DOHH2 (cell line): ENCODE measurements at regions not wholly inside any gene's neighbourhood (a gene's known extent, or its start where the extent isn't known, plus 50 kb on each side); places are given as distances from the start of the nearest gene placed in this dataset.

ENCODE experiments used
- H3F3A ChIP-seq: fragments of 200-600 bp; sonication (generic), shearing (Covaris generic); 2 replicates; pipeline ENCODE4 v1.6.0; 2016; ENCODE audit warnings: antibody characterized with exemption, mild to moderate bottlenecking; ENCODE audit not compliant: control insufficient read depth, insufficient read depth
- H3K27ac ChIP-seq: fragments of 200-600 bp; sonication (generic); 2 replicates; pipeline ENCODE4 v1.5.1; 2014; ENCODE audit warnings: low read depth, mild to moderate bottlenecking, low read length, moderate library complexity
- H3K27me3 ChIP-seq: fragments of 200-600 bp; sonication (generic); 2 replicates; pipeline ENCODE4 v1.6.1; 2014; ENCODE audit warnings: mild to moderate bottlenecking, low read length, mixed read lengths; ENCODE audit not compliant: control insufficient read depth
- H3K36me3 ChIP-seq: fragments of 200-600 bp; sonication (generic); 2 replicates; pipeline ENCODE4 v1.6.1; 2014; ENCODE audit warnings: mild to moderate bottlenecking, low read length, moderate library complexity, mixed read lengths; ENCODE audit not compliant: control insufficient read depth
- H3K4me1 ChIP-seq: fragments of 200-600 bp; sonication (generic); 2 replicates; pipeline ENCODE4 v1.6.1; 2014; ENCODE audit warnings: mild to moderate bottlenecking, low read length, mixed read lengths; ENCODE audit not compliant: control insufficient read depth
- H3K4me2 ChIP-seq: fragments of 200-600 bp; sonication (generic); 2 replicates; pipeline ENCODE4 v1.6.0; 2014; ENCODE audit warnings: mild to moderate bottlenecking, low read length, moderate library complexity
- H3K4me3 ChIP-seq: fragments of 200-600 bp; sonication (generic); 2 replicates; pipeline ENCODE4 v1.5.1; 2014; ENCODE audit warnings: mild to moderate bottlenecking, low read length, mixed read lengths
- H3K79me2 ChIP-seq: fragments of 200-600 bp; sonication (generic); 2 replicates; pipeline ENCODE4 v1.6.1; 2014; ENCODE audit warnings: mild to moderate bottlenecking, low read length, mixed read lengths; ENCODE audit not compliant: control insufficient read depth
- H3K9me2 ChIP-seq: fragments of 200-600 bp; sonication (generic); replicated peaks from 2 replicates; pipeline ENCODE4 v1.6.1; 2014; ENCODE audit warnings: mild to moderate bottlenecking, low read length, mixed read lengths; ENCODE audit not compliant: control insufficient read depth
- H3K9me3 ChIP-seq: fragments of 200-600 bp; sonication (generic); 2 replicates; pipeline ENCODE4 v1.6.1; 2014; ENCODE audit warnings: antibody characterized with exemption, low read length, mixed read lengths; ENCODE audit not compliant: control insufficient read depth, insufficient read depth
- H4K20me1 ChIP-seq: fragments of 200-600 bp; sonication (generic); 2 replicates; pipeline ENCODE4 v1.6.0; 2014; ENCODE audit warnings: low read depth, mild to moderate bottlenecking, antibody characterized with exemption, low read length, moderate library complexity; ENCODE audit not compliant: control insufficient read depth, insufficient read depth
- CTCF ChIP-seq: fragments of 200-600 bp; sonication (generic); IDR thresholded peaks from one replicate; pipeline ENCODE4 v1.5.1; 2014; ENCODE audit warnings: antibody characterized with exemption, mild to moderate bottlenecking, low read depth, low read length; ENCODE audit not compliant: poor library complexity, severe bottlenecking
- EZH2phosphoT487 ChIP-seq: fragments of 200-600 bp; sonication (generic); IDR thresholded peaks from 2 replicates; pipeline ENCODE4 v1.6.1; 2017; ENCODE audit warnings: borderline replicate concordance, mild to moderate bottlenecking, antibody characterized with exemption, low read length, moderate library complexity, mixed read lengths

GRCh38 chr17:73703917-73704316, 59.7 kb upstream of the SDK2 start:
- H3K27ac ChIP-seq, result no peak overlapping the region
- H3K4me2 ChIP-seq, result no peak overlapping the region
- H3K4me1 ChIP-seq, result no peaks in the 10 kb centered on the region
- TF ChIP-seq CTCF, result no peak
- no peak for TF ChIP-seq EZH2phosphoT487
- peaks cover 16% of the 10 kb centered on the region for H3K27me3 ChIP-seq
- H3K79me2 ChIP-seq, result no peaks in the 10 kb centered on the region
- no peaks in the 10 kb centered on the region for H3F3A ChIP-seq
- H3K9me3 ChIP-seq, result no peaks in the 10 kb centered on the region
- H3K36me3 ChIP-seq, result no peaks in the 10 kb centered on the region
- no peak overlapping the region for H3K4me3 ChIP-seq
- H4K20me1 ChIP-seq, result no peaks in the 10 kb centered on the region
- H3K9me2 ChIP-seq, result no peaks in the 10 kb centered on the region

GRCh38 chr17:73705594-73705993, 61.3 kb upstream of the SDK2 start:
- Histone ChIP-seq H3K4me1 (peaks cover 5% of the 10 kb centered on the region), H4K20me1 (no peaks in the 10 kb centered on the region), H3K4me2 (no peak overlapping the region), H3K9me3 (no peaks in the 10 kb centered on the region), H3K36me3 (no peaks in the 10 kb centered on the region), H3K27ac (no peak overlapping the region), H3F3A (no peaks in the 10 kb centered on the region), H3K9me2 (no peaks in the 10 kb centered on the region), H3K4me3 (no peak overlapping the region), H3K27me3 (peaks cover 13% of the 10 kb centered on the region), H3K79me2 (no peaks in the 10 kb centered on the region)
- TF ChIP-seq CTCF, result no peak
- no peak for TF ChIP-seq EZH2phosphoT487

- Histone ChIP-seq H3K9me2 (no peaks in the 10 kb centered on the region), H3K79me2 (no peaks in the 10 kb centered on the region), H3K4me2 (no peak overlapping the region), H3K27me3 (peaks cover 7% of the 10 kb centered on the region), H3K36me3 (no peaks in the 10 kb centered on the region), H4K20me1 (no peaks in the 10 kb centered on the region), H3K4me3 (no peak overlapping the region), H3K27ac (no peak overlapping the region), H3K9me3 (no peaks in the 10 kb centered on the region), H3K4me1 (peaks cover 13% of the 10 kb centered on the region), H3F3A (no peaks in the 10 kb centered on the region)
- no peak for TF ChIP-seq CTCF
- TF ChIP-seq EZH2phosphoT487, result no peak
These were observed 62.2 kb upstream of the SDK2 start for GRCh38 chr17:73706428-73706827.

- no peak overlapping the region for H3K4me3 ChIP-seq
- H3K79me2 ChIP-seq, result no peaks in the 10 kb centered on the region
- no peaks in the 10 kb centered on the region for H3K36me3 ChIP-seq
- H3K27me3 ChIP-seq, result peaks cover 7% of the 10 kb centered on the region
- H3K4me2 ChIP-seq, result no peak overlapping the region
- TF ChIP-seq CTCF, result no peak
- TF ChIP-seq EZH2phosphoT487, result no peak
- no peaks in the 10 kb centered on the region for H4K20me1 ChIP-seq
- no peak overlapping the region for H3K27ac ChIP-seq
- peaks cover 17% of the 10 kb centered on the region for H3K4me1 ChIP-seq
- no peaks in the 10 kb centered on the region for H3K9me3 ChIP-seq
- no peaks in the 10 kb centered on the region for H3K9me2 ChIP-seq
- H3F3A ChIP-seq, result no peaks in the 10 kb centered on the region
These were observed 62.6 kb upstream of the SDK2 start for GRCh38 chr17:73706858-73707257.
